NB4 (cell line): ENCODE measurements at regions not wholly inside any gene's neighbourhood (a gene's known extent, or its start where the extent isn't known, plus 50 kb on each side); places are given as distances from the start of the nearest gene placed in this dataset.

ENCODE experiments used
- DNase-seq: peaks from one replicate; pipeline ENCODE4 v3.0.0; 2010; ENCODE audit warnings: low read depth
- H3K4me3 ChIP-seq: one replicate; pipeline ENCODE4 v1.5.1; 2011; ENCODE audit warnings: mild to moderate bottlenecking, low read depth, low read length, moderate library complexity
- CTCF ChIP-seq: IDR thresholded peaks from one replicate; pipeline ENCODE4 v1.5.1; 2012; ENCODE audit warnings: low read depth, low read length
- MYC ChIP-seq: IDR thresholded peaks from 2 replicates; pipeline ENCODE4 v1.6.1; 2011; ENCODE audit warnings: low read depth, low read length
- POLR2A ChIP-seq: IDR thresholded peaks from 2 replicates; pipeline ENCODE4 v1.6.1; 2011; ENCODE audit warnings: mild to moderate bottlenecking; ENCODE audit not compliant: insufficient read length; ENCODE audit errors: extremely low read depth
- TF ChIP-seq, protein P1 (sequence below): IDR thresholded peaks from 2 replicates; pipeline ENCODE4 v1.6.1; 2011; ENCODE audit warnings: low read depth, low read length

DNA sequence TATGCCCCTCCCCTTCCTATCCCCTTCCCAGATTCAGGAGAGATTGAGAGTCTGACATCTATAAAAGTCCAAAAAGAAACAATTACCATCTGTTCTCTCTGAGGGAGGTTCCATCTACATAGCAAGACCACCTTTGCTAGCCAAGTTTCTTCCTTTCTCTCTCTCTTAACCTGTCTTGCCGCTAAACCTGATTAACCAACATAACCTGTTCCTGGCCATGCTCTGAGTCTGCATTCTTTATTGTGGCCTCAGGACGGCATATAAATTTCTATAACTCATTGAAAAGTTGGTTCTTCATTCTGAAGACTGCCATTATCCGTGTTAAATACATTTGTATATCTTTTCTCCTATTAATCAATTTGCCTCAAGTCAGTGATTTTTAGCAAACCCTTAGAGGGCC is 594.0 kb downstream of the KCNH5 start:
- no peak for DNase-seq
- H3K4me3 ChIP-seq, result no peak overlapping the region
- TF ChIP-seq CTCF (no peak), POLR2A (no peak), MYC (no peak)
- TF ChIP-seq, protein P1, sequence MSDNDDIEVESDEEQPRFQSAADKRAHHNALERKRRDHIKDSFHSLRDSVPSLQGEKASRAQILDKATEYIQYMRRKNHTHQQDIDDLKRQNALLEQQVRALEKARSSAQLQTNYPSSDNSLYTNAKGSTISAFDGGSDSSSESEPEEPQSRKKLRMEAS, result no peak

- TF ChIP-seq CTCF (no peak), MYC (no peak), POLR2A (no peak)
- TF ChIP-seq, protein P1, result no peak
- H3K4me3 ChIP-seq, result no peak overlapping the region
- DNase-seq, result no peak
Measured at GRCh38 chr14:62453226-62453625, 592.0 kb downstream of the KCNH5 start.

GRCh38 chr14:62455446-62455845 is 589.8 kb downstream of the KCNH5 start:
- H3K4me3 ChIP-seq, result no peak overlapping the region
- TF ChIP-seq, protein P1, result no peak
- TF ChIP-seq CTCF (no peak), POLR2A (no peak), MYC (no peak)
- DNase-seq, result no peak

GRCh38 chr14:62462988-62463387 is 582.3 kb downstream of the KCNH5 start:
- TF ChIP-seq, protein P1, result no peak
- TF ChIP-seq MYC (no peak), POLR2A (no peak), CTCF (no peak)
- no peak for DNase-seq
- no peak overlapping the region for H3K4me3 ChIP-seq

- H3K4me3 ChIP-seq, result no peak overlapping the region
- no peak for DNase-seq
- no peak for TF ChIP-seq MYC
- TF ChIP-seq POLR2A, result no peak
- TF ChIP-seq CTCF, result no peak
- TF ChIP-seq, protein P1, result no peak
Measured at GRCh38 chr14:62468946-62469345, 576.3 kb downstream of the KCNH5 start.

GRCh38 chr14:62470935-62471334 is 574.3 kb downstream of the KCNH5 start:
- no peak for DNase-seq
- TF ChIP-seq MYC, result no peak
- TF ChIP-seq, protein P1, result no peak
- TF ChIP-seq POLR2A, result no peak
- TF ChIP-seq CTCF, result no peak
- no peak overlapping the region for H3K4me3 ChIP-seq
